HG03457 (cell line): ENCODE measurements at regions not wholly inside any gene's neighbourhood (a gene's known extent, or its start where the extent isn't known, plus 50 kb on each side); places are given as distances from the start of the nearest gene placed in this dataset.
"Not testable (repeated sequence)": the region's sequence is repeated elsewhere in the genome, so short reads cannot be mapped to it uniquely, and the experiment has no call there.

ENCODE experiments used
- ATAC-seq: cut with Tn5 transposase; IDR thresholded peaks from one replicate; pipeline ENCODE4 v1.9.1; 2021; ENCODE audit warnings: moderate number of reproducible peaks; ENCODE audit not compliant: unreplicated experiment

- no peak for ATAC-seq
Observed at GRCh38 chr5:120306303-120306702, 157.8 kb upstream of the PRR16 start.

DNA sequence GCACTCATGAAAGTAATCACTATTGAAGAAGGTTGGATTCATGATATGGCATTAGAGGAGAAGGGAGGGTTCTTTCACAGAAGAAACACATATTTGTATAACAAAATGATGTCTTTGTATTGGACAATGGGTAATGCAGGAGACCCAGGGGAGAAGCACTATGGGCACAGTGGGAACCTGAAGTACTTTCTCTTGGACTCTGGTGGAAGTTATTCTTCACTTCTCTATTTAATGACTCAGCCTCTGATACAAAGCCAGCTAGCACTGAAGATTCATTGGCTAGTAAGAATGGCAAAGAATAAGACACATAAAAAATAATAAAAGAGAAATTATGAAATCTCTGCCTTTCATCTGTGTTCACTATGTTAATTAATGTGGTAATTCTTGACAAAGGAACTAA, 149.9 kb upstream of the PRR16 start:
- no peak for ATAC-seq

GRCh38 chr5:120320626-120321025, 143.5 kb upstream of the PRR16 start:
- no peak for ATAC-seq

GRCh38 chr5:120326651-120327050, 137.4 kb upstream of the PRR16 start:
- ATAC-seq, result no peak

- ATAC-seq, result no peak
Observed at GRCh38 chr5:120327180-120327579, 136.9 kb upstream of the PRR16 start.

GRCh38 chr5:120329095-120329494, 135.0 kb upstream of the PRR16 start:
- no peak for ATAC-seq

DNA sequence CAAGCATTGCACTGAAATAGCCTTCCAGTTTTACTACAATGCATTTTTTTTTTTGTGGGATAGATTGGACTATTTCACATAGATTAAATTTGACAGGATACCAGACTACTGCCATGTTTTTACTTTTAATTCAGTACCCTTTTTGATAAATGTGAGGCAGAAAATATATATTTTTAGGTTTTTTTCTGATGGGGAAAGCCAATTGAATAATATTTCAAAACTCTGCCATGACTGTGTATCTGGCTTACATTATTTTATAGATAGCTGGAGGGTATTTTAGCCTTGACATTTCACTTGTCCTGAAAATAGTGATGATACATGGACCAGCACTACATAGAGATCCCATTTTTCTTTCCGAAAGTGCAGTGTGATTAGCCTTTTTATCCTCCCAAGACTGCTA, 133.5 kb upstream of the PRR16 start:
- ATAC-seq, result no peak

DNA sequence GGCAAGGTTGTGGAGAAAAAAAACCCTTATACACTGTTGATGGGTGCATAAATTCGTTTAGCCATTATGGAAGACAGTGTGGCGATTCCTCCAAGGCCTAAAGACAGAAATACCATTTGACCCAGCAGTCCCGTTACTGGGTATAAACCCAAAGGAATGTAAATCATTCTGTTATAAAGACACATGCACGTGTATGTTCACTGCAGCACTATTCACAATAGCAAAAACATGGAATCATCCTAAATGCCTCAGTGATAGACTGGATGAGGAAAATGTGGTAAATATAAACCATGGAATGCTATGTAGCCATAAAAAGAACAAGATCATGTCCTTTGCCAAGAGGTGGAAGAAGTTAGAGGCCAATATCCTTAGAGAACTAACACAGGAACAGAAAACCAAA, 119.9 kb upstream of the PRR16 start:
- no peak for ATAC-seq

- ATAC-seq, result no peak
Observed at GRCh38 chr5:120345947-120346346, 118.2 kb upstream of the PRR16 start.

DNA sequence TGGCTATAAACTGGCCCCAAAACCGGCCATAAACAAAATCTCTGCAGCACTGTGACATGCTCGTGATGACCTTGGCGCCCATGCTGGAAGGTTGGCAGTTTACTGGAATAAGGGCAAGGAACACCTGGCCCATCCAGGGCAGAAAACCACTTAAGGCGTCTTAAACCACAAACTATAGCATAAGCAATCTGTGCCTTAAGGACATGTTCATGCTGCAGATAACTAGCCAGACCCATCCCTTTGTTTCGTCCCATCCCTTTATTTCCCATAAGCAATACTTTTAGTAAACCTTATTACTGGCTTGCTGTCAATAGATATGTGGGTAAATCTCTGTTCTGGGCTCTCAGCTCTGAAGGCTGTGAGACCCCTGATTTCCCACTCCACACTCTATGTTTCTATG, 113.0 kb upstream of the PRR16 start:
- ATAC-seq, result not testable (repeated sequence)

GRCh38 chr5:120354126-120354525, 110.0 kb upstream of the PRR16 start:
- no peak for ATAC-seq

GRCh38 chr5:120358949-120359348, 105.2 kb upstream of the PRR16 start:
- ATAC-seq, result no peak

DNA sequence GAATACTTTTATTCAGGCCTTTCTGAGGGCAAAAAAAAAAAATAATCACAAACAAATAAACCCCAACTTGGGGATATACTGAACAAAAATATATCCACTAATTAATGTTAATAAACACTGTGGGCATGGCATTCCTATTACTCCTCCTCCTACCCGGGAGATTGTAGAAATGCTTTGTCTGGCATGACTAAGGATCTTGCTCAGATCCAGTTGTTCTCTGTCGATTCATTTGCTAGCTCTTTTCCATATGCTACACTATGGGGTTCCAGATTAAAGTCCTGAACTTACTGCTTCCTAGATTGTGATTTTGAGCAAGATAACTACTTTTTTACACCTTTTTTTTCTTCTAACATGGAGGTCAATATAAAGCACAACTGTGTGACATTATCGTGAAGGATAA, 102.2 kb upstream of the PRR16 start:
- ATAC-seq, result no peak

GRCh38 chr5:120362426-120362825, 101.7 kb upstream of the PRR16 start:
- ATAC-seq, result no peak

DNA sequence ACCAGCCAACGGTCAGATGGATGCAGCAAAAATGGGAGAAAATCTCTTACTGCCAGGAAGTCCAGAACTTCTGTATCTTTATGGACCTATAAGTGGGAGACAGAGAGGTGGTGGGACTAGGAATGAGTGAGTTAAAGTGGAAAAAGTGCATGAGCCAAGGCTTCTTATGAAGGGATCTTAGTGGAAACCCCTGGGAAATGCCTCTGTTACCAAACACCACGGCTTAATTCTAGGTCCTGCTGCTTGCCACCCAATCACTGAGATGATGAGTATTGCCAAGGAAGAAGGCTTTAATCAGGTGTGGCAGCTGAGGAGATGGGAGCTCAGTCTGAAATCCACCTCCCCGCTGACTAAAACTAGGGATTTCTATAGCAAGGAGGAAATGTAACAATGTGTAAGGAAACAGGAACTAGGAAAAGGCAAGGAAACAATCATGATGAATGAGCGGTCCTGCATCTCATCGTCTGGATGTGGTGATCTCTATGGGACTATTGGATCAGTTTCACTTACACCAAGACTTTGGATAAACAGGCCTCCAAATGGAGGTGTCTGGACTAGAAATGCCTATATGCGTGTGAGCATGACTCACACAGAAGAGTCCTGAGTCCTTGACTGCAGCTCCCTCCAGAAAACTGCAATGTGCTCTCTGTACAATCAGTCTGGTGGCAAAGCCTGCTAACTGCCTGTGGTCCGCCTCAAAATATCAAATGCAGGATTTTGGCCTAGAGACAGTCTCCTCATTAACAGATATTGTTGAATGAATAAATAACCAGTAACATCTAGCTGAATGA, 98.2 kb upstream of the PRR16 start:
- ATAC-seq, result no peak

- ATAC-seq, result no peak
Observed at GRCh38 chr5:120367896-120368634, 96.0 kb upstream of the PRR16 start.

DNA sequence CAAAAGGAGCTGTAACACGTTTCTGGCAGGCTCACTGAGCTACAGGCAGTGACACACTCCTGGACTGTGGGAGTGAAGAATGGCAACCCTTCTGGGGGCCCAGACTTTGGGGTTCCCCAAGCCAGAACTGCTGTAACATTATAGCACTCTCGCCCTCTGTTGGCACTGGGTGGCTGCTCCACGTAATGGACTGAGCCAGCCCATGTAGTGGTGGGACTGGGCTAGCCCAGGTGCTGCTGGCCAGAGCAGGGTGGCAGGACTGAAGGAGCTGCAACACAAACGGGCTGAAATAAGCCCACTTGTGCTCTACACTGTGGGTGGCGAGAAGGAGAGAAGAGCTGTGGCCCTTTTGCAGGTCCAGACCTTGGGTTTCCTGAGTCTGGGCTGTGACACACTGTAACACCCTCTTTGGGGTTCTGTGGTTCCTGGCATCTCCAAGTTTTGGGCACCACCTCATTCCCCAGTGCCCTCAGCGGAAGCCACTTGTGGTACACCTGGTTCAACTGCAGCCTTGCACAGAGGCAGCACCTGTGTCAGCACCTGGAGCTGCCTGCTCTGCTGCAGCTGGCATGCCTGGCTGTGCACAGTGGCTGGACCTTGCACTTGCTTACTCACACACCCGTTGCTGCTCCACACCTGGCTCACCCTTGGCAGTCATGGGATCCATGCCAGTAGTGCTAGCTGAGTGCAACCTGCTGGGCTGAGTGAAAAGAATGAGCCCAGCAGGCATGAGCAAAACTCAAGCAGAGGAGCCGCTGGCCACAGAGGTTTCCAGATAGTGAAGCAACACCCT, 95.0 kb upstream of the PRR16 start:
- ATAC-seq, result no peak

DNA sequence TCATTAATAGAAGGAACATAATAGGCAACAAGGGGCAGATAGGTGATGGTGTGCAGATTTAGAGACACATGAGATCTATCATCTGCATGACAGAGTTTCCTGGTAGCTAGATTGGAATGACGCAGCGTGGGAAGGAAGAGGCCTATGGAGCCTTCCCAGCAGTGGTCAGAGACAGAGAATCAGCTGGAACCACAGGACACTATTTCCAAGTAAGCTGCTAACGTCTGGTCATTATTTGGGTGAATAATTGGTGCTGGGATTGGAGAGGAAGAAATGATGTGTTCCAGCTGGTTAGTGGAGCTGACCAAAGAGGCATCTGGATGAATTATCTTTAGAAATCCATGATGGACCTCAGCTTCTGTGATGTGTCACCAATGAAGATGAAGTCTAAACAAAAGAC, 91.2 kb upstream of the PRR16 start:
- no peak for ATAC-seq

DNA sequence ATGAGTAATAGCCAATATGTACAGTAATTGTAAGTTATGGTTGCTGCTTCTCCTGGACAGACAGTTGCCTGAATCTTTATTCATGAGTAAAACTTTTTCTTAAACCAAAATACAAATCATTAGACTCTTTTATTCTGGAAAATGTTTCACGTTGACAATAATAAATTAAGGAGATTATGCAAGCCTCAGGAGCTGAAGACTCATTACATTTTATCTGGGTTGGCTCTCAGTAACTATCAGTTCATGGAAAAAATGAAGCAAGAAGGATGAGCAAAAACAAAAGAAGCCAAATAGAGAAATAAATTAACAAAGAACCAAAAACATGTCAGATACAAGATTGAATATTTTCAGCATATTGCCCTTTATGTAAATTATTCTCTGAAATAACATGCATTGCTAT, 88.9 kb upstream of the PRR16 start:
- ATAC-seq, result no peak

DNA sequence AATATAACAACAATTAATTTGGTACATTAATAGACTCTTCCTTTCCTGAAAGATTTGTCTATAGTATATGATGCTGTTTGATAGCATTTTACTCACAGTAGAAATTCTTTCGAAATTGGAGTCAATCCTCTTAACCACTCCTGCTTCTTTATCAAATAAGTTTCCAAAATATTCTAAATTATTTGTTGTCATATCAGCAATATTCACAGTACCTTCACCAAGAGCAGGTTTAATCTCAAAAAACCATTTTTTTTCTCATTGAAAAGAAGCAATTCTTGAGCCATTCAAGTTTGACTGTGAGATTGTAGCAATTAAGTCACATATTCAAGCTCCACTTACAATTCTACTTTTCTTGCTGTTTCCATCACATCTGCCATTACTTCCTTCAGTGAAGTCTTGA, 83.5 kb upstream of the PRR16 start:
- no peak for ATAC-seq

DNA sequence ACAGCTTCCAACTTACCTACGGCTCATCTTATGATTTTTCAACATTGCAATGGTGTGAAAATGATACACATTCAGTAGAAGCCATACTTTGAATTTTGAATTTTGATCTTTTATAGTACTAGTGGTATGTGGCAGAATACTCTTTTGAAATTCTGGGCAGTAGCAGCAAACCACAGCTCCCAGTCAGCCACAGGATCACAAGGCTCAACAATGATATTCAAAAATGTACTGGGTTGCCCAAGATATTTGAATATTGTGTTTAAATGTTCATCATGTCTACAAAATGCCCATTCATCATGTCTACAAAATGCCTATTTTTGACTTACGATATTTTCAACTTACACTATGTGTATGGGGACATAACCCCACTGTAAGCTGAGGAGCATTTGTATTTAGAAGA, 81.3 kb upstream of the PRR16 start:
- ATAC-seq, result no peak

DNA sequence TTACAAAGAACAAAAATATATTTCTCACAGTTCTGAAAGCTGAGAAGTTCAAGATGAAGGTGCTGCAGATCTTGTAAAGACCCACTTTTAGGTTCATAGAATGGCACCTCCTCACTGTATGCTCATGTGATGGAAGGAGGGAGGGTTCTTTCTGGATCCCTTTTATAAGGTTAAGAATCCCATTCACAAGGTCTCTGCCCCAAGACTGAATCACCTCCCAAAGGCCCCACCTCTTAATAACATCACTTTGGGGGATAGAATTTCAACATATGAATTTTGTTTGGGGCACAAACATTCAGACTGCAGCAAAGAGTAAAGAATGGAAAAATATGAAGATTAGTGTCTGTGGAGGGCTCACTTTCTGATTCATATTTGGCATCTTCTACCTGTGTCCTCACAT, 77.1 kb upstream of the PRR16 start:
- ATAC-seq, result no peak
